ENCODE measurements at regions not wholly inside any gene's neighbourhood (a gene's known extent, or its start where the extent isn't known, plus 50 kb on each side); places are given as distances from the start of the nearest gene placed in this dataset.

DNA sequence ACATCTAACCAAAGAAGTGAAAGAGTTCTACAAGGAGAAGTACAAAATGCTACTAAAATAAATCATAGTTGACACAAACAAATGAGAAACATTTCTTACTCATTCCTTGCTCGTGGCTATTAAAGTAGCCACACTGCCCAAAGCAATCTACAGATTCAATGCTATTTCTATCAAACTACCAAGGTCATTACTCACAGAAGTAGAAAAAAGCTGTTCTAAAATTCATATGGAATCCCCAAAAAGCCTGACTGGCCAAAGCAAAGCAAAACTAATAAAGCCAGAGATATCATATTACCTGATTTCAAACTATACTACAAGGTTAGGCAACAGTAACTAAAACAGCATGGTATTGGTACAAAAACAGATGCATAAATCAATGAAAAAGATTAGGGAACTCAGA lies 305.6 kb downstream of the RPAP3 start:
- TF ChIP-seq EZH2 (IDR thresholded peaks at IDR 0.05; ENCODE audit: insufficient read depth, poor library complexity, severe bottlenecking) (no peak), EZH2phosphoT487 (IDR thresholded peaks at IDR 0.05; ENCODE audit: insufficient read depth, low read depth) (no peak)
